GM23338 (cell line): ENCODE measurements at regions not wholly inside any gene's neighbourhood (a gene's known extent, or its start where the extent isn't known, plus 50 kb on each side); places are given as distances from the start of the nearest gene placed in this dataset.
A peak's percentile ranks its signal among the peaks of the same experiment; 100 is the strongest.

ENCODE experiments used
- ATAC-seq: fragments of 200-7000 bp; cut with Tn5 transposase; 3 replicates; pipeline ENCODE4 v1.9.1; 2020
- DNase-seq: peaks from one replicate; pipeline ENCODE4 v3.0.0-alpha.2; 2015; ENCODE audit warnings: low spot score
- H2AFZ ChIP-seq: fragments of 200-600 bp; sonication (generic); 2 replicates; pipeline ENCODE4 v1.8.0; 2016; ENCODE audit warnings: antibody characterized with exemption, mild to moderate bottlenecking, moderate library complexity
- H3F3A ChIP-seq: fragments of 200-600 bp; sonication (generic); replicated peaks from 2 replicates; pipeline ENCODE4 v1.8.0; 2017; ENCODE audit warnings: antibody characterized with exemption, mixed run types, low read depth
- H3K27ac ChIP-seq: fragments of 200-600 bp; sonication (generic); 2 replicates; pipeline ENCODE4 v1.6.1; 2016; ENCODE audit warnings: low read depth
- H3K27me3 ChIP-seq: fragments of 200-600 bp; sonication (generic); 2 replicates; pipeline ENCODE4 v1.8.0; 2016; ENCODE audit warnings: mild to moderate bottlenecking, mixed run types, moderate library complexity; ENCODE audit not compliant: insufficient read depth
- H3K36me3 ChIP-seq: fragments of 200-600 bp; sonication (generic); 2 replicates; pipeline ENCODE4 v1.8.0; 2016; ENCODE audit warnings: mild to moderate bottlenecking; ENCODE audit not compliant: insufficient read depth
- H3K4me1 ChIP-seq: fragments of 200-600 bp; sonication (generic); 2 replicates; pipeline ENCODE4 v1.8.0; 2016; ENCODE audit warnings: mild to moderate bottlenecking, moderate library complexity; ENCODE audit not compliant: insufficient read depth
- H3K4me2 ChIP-seq: fragments of 200-600 bp; sonication (generic); 2 replicates; pipeline ENCODE4 v1.7.1; 2017; ENCODE audit warnings: mixed run types
- H3K4me3 ChIP-seq: fragments of 200-600 bp; sonication (generic); 2 replicates; pipeline ENCODE4 v1.6.1; 2016; ENCODE audit warnings: mixed run types
- H3K79me2 ChIP-seq: fragments of 200-600 bp; sonication (generic); replicated peaks from 2 replicates; pipeline ENCODE4 v1.8.0; 2017; ENCODE audit warnings: mild to moderate bottlenecking; ENCODE audit not compliant: insufficient read depth
- H3K9me2 ChIP-seq: fragments of 200-600 bp; sonication (generic); 2 replicates; pipeline ENCODE4 v1.8.0; 2017; ENCODE audit not compliant: insufficient read depth
- H4K20me1 ChIP-seq: fragments of 200-600 bp; sonication (generic); replicated peaks from 2 replicates; pipeline ENCODE4 v1.8.0; 2017; ENCODE audit warnings: mild to moderate bottlenecking; ENCODE audit not compliant: insufficient read depth
- H3K27ac Mint-ChIP-seq: 2 replicates; pipeline ENCODE4 v1.8.0; 2020; ENCODE audit warnings: inconsistent platforms, mild to moderate bottlenecking, moderate library complexity, mixed read lengths
- H3K27me3 Mint-ChIP-seq: 3 replicates; pipeline ENCODE4 v1.8.0; 2022; ENCODE audit warnings: low read depth, mild to moderate bottlenecking, moderate library complexity, mixed read lengths, inconsistent platforms; ENCODE audit not compliant: insufficient read depth, poor library complexity
- H3K36me3 Mint-ChIP-seq: 3 replicates; pipeline ENCODE4 v1.8.0; 2021; ENCODE audit warnings: low read depth, mild to moderate bottlenecking, inconsistent platforms, moderate library complexity, mixed read lengths
- H3K4me1 Mint-ChIP-seq: 3 replicates; pipeline ENCODE4 v1.8.0; 2020; ENCODE audit warnings: mild to moderate bottlenecking, inconsistent platforms, mixed read lengths
- H3K4me3 Mint-ChIP-seq: 3 replicates; pipeline ENCODE4 v1.8.0; 2021; ENCODE audit warnings: moderate library complexity, mild to moderate bottlenecking, inconsistent platforms, mixed read lengths
- H3K9me3 Mint-ChIP-seq: 3 replicates; pipeline ENCODE4 v1.8.0; 2020; ENCODE audit warnings: moderate library complexity, mild to moderate bottlenecking, inconsistent platforms, mixed read lengths
- CREB1 ChIP-seq: fragments of 250-450 bp; sonication (Bioruptor Pico); IDR thresholded peaks from 2 replicates; pipeline ENCODE4 v1.5.0; 2020; ENCODE audit warnings: low read depth, mild to moderate bottlenecking, moderate library complexity
- ETS1 ChIP-seq: IDR thresholded peaks from 2 replicates; pipeline ENCODE4 v1.6.1; 2016; ENCODE audit warnings: antibody characterized with exemption
- EZH2 ChIP-seq: fragments of 200-600 bp; sonication (generic); IDR thresholded peaks from one replicate; pipeline ENCODE4 v1.8.0; 2017; ENCODE audit warnings: antibody characterized with exemption, mild to moderate bottlenecking, low read depth; ENCODE audit not compliant: unreplicated experiment
- EZH2phosphoT487 ChIP-seq: fragments of 200-600 bp; sonication (generic); IDR thresholded peaks from one replicate; pipeline ENCODE4 v1.8.1; 2018; ENCODE audit warnings: antibody characterized with exemption; ENCODE audit not compliant: unreplicated experiment
- JUNB ChIP-seq: IDR thresholded peaks from one replicate; pipeline ENCODE4 v1.6.1; 2016; ENCODE audit warnings: antibody characterized with exemption; ENCODE audit not compliant: unreplicated experiment
- NANOG ChIP-seq: IDR thresholded peaks from 2 replicates; pipeline ENCODE4 v1.6.1; 2016; ENCODE audit warnings: antibody characterized with exemption, borderline replicate concordance
- POLR2AphosphoS5 ChIP-seq: IDR thresholded peaks from 2 replicates; pipeline ENCODE4 v1.6.1; 2016; ENCODE audit warnings: antibody characterized with exemption, low read depth
- STAT1 ChIP-seq: IDR thresholded peaks from one replicate; pipeline ENCODE4 v1.6.1; 2016; ENCODE audit warnings: antibody characterized with exemption; ENCODE audit not compliant: unreplicated experiment
- ZNF114 ChIP-seq: fragments of 250-450 bp; sonication (Bioruptor Pico); IDR thresholded peaks from 2 replicates; pipeline ENCODE4 v1.5.0; 2020; ENCODE audit warnings: mild to moderate bottlenecking, moderate library complexity
- ZNF331 ChIP-seq: fragments of 250-450 bp; sonication (Bioruptor Pico); IDR thresholded peaks from 2 replicates; pipeline ENCODE4 v1.5.0; 2020; ENCODE audit warnings: low read depth, mild to moderate bottlenecking, moderate library complexity

GRCh38 chr3:135759651-135760050, 205.9 kb upstream of the PPP2R3A start:
- peaks cover 16% of the 10 kb centered on the region for H3K27me3 Mint-ChIP-seq
- no peak overlapping the region for H3K4me3 Mint-ChIP-seq
- H3K9me3 Mint-ChIP-seq, result peaks cover 2% of the 10 kb centered on the region; the same call in 1 of the 3 replicates
- DNase-seq (no peak), ATAC-seq (no peak)
- Histone ChIP-seq H3F3A (no peaks in the 10 kb centered on the region), H3K4me1 (peaks cover 4% of the 10 kb centered on the region; the same call in 1 of the 2 replicates), H3K27ac (no peak overlapping the region), H3K79me2 (no peaks in the 10 kb centered on the region), H3K4me3 (no peak overlapping the region), H4K20me1 (no peaks in the 10 kb centered on the region), H2AFZ (no peak overlapping the region), H3K9me2 (peaks cover 3% of the 10 kb centered on the region; the same call in 1 of the 2 replicates), H3K27me3 (no peaks in the 10 kb centered on the region), H3K4me2 (no peak overlapping the region), H3K36me3 (no peaks in the 10 kb centered on the region)
- no peak overlapping the region for H3K27ac Mint-ChIP-seq
- TF ChIP-seq ETS1 (no peak), CREB1 (no peak), POLR2AphosphoS5 (no peak), EZH2 (no peak), ZNF331 (CRISPR knock-in tag) (no peak), JUNB (no peak), ZNF114 (CRISPR knock-in tag) (no peak)
- peaks cover 10% of the 10 kb centered on the region for H3K4me1 Mint-ChIP-seq
- no peaks in the 10 kb centered on the region; the same call in 2 of the 3 replicates for H3K36me3 Mint-ChIP-seq

- DNase-seq (no peak), ATAC-seq (no peak)
- no peaks in the 10 kb centered on the region; the same call in 2 of the 3 replicates for H3K36me3 Mint-ChIP-seq
- no peak overlapping the region for H3K27ac Mint-ChIP-seq
- no peak overlapping the region for H3K4me3 Mint-ChIP-seq
- peaks cover 3% of the 10 kb centered on the region; the same call in 1 of the 2 replicates for H3K9me2 ChIP-seq
- TF ChIP-seq POLR2AphosphoS5, result no peak
- TF ChIP-seq EZH2phosphoT487, result no peak
- no peak for TF ChIP-seq STAT1
- no peaks in the 10 kb centered on the region for H3K36me3 ChIP-seq
- no peak overlapping the region for H3K4me3 ChIP-seq
- H3K27ac ChIP-seq, result no peak overlapping the region
- H2AFZ ChIP-seq, result no peak overlapping the region
- H4K20me1 ChIP-seq, result no peaks in the 10 kb centered on the region
- peaks cover 3% of the 10 kb centered on the region; the same call in 1 of the 3 replicates for H3K9me3 Mint-ChIP-seq
- no peaks in the 10 kb centered on the region for H3K27me3 ChIP-seq
- H3K4me1 ChIP-seq, result peaks cover 2% of the 10 kb centered on the region; the same call in 1 of the 2 replicates
- H3K4me2 ChIP-seq, result no peak overlapping the region
- no peaks in the 10 kb centered on the region for H3F3A ChIP-seq
- H3K27me3 Mint-ChIP-seq, result peaks cover 17% of the 10 kb centered on the region
- H3K79me2 ChIP-seq, result no peaks in the 10 kb centered on the region
- H3K4me1 Mint-ChIP-seq, result peaks cover 5% of the 10 kb centered on the region
Measured at GRCh38 chr3:135760581-135760980, 204.9 kb upstream of the PPP2R3A start.

- Histone ChIP-seq H4K20me1 (no peaks in the 10 kb centered on the region), H3K79me2 (no peaks in the 10 kb centered on the region), H3K27me3 (no peaks in the 10 kb centered on the region), H3K36me3 (no peaks in the 10 kb centered on the region), H3K27ac (no peak overlapping the region), H3K9me2 (peaks cover 5% of the 10 kb centered on the region; the same call in 1 of the 2 replicates), H2AFZ (0 out of 2 replicates have a peak overlapping the region, but pooled peaks have one; percentile 52), H3K4me3 (no peak overlapping the region), H3F3A (no peaks in the 10 kb centered on the region), H3K4me2 (no peak overlapping the region), H3K4me1 (no peaks in the 10 kb centered on the region)
- no peaks in the 10 kb centered on the region for H3K4me1 Mint-ChIP-seq
- no peak overlapping the region for H3K27ac Mint-ChIP-seq
- no peaks in the 10 kb centered on the region; the same call in 2 of the 3 replicates for H3K36me3 Mint-ChIP-seq
- H3K4me3 Mint-ChIP-seq, result no peak overlapping the region
- DNase-seq (peak; percentile 46), ATAC-seq (peak; percentile 88)
- H3K9me3 Mint-ChIP-seq, result peaks cover 3% of the 10 kb centered on the region; the same call in 1 of the 3 replicates
- H3K27me3 Mint-ChIP-seq, result peaks cover 15% of the 10 kb centered on the region
- TF ChIP-seq NANOG, result no peak
- no peak for TF ChIP-seq JUNB
Measured at GRCh38 chr3:135762188-135762856, 203.2 kb upstream of the PPP2R3A start.
